B cell (primary cell): ENCODE measurements at regions not wholly inside any gene's neighbourhood (a gene's known extent, or its start where the extent isn't known, plus 50 kb on each side); places are given as distances from the start of the nearest gene placed in this dataset.

Experiments
- EZH2 ChIP-seq: IDR thresholded peaks from 2 replicates; pipeline ENCODE4 v1.6.1; 2012; ENCODE audit warnings: borderline replicate concordance, low read depth, mild to moderate bottlenecking, moderate library complexity, low read length; ENCODE audit not compliant: insufficient read depth, poor library complexity, severe bottlenecking
- TF ChIP-seq, protein P1 (sequence below): fragments of 200-600 bp; IDR thresholded peaks from one replicate; pipeline ENCODE4 v1.8.0; 2022; ENCODE audit warnings: antibody characterized with exemption, mild to moderate bottlenecking

DNA sequence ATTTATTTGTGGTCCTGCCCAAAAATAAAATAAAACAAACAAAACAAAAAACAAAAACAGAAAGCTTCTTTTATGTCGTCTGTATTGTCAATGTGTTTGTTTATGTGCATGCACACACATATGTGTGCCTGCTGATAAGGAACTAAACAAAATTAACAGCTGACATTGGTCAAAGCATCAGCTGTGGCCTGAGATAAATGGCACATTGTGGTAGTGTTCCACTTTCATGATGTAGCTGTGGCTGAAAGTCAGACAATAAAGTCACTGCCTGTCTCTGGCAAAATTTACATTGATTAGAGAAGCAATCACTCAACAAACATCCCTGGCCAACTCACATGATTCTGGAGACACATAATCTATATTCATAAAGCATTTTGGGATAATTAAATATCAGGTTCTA, 203.4 kb upstream of the PIK3C3 start:
- TF ChIP-seq, protein P1, sequence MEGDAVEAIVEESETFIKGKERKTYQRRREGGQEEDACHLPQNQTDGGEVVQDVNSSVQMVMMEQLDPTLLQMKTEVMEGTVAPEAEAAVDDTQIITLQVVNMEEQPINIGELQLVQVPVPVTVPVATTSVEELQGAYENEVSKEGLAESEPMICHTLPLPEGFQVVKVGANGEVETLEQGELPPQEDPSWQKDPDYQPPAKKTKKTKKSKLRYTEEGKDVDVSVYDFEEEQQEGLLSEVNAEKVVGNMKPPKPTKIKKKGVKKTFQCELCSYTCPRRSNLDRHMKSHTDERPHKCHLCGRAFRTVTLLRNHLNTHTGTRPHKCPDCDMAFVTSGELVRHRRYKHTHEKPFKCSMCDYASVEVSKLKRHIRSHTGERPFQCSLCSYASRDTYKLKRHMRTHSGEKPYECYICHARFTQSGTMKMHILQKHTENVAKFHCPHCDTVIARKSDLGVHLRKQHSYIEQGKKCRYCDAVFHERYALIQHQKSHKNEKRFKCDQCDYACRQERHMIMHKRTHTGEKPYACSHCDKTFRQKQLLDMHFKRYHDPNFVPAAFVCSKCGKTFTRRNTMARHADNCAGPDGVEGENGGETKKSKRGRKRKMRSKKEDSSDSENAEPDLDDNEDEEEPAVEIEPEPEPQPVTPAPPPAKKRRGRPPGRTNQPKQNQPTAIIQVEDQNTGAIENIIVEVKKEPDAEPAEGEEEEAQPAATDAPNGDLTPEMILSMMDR = no peak
- no peak for TF ChIP-seq EZH2
